Mesendoderm (in vitro differentiated cells): ENCODE measurements at regions not wholly inside any gene's neighbourhood (a gene's known extent, or its start where the extent isn't known, plus 50 kb on each side); places are given as distances from the start of the nearest gene placed in this dataset.

Experiments used
- DNase-seq: peaks from one replicate; pipeline ENCODE4 v3.0.0; 2013
- H2AK5ac ChIP-seq: 2 replicates; pipeline ENCODE4 v1.6.1; 2013; ENCODE audit warnings: low read length, inconsistent platforms
- H2BK120ac ChIP-seq: 2 replicates; pipeline ENCODE4 v1.6.1; 2013; ENCODE audit warnings: low read depth, mild to moderate bottlenecking, low read length, moderate library complexity, mixed read lengths
- H2BK15ac ChIP-seq: replicated peaks from 2 replicates; pipeline ENCODE4 v1.6.1; 2013; ENCODE audit warnings: low read depth, mild to moderate bottlenecking, moderate library complexity
- H2BK5ac ChIP-seq: 2 replicates; pipeline ENCODE4 v1.6.1; 2013; ENCODE audit warnings: low read length, inconsistent platforms
- H3K18ac ChIP-seq: 2 replicates; pipeline ENCODE4 v1.6.1; 2013; ENCODE audit warnings: mild to moderate bottlenecking, low read length, mixed read lengths
- H3K23ac ChIP-seq: one replicate; pipeline ENCODE4 v1.6.1; 2013; ENCODE audit warnings: low read length
- H3K27ac ChIP-seq: 2 replicates; pipeline ENCODE4 v1.5.1; 2013; ENCODE audit warnings: low read depth, mild to moderate bottlenecking, inconsistent platforms, low read length, moderate library complexity
- H3K27me3 ChIP-seq: 2 replicates; pipeline ENCODE4 v1.6.1; 2013; ENCODE audit warnings: low read length, control low read depth, mild to moderate bottlenecking, inconsistent platforms; ENCODE audit not compliant: insufficient read depth, poor library complexity
- H3K36me3 ChIP-seq: 2 replicates; pipeline ENCODE4 v1.6.1; 2013; ENCODE audit warnings: low read length, inconsistent platforms; ENCODE audit not compliant: control insufficient read depth, insufficient read depth
- H3K4ac ChIP-seq: one replicate; pipeline ENCODE4 v1.6.1; 2013; ENCODE audit warnings: low read depth, mild to moderate bottlenecking, low read length, moderate library complexity
- H3K4me1 ChIP-seq: 2 replicates; pipeline ENCODE4 v1.6.1; 2013; ENCODE audit warnings: low read depth, low read length, inconsistent platforms; ENCODE audit not compliant: control insufficient read depth
- H3K4me2 ChIP-seq: 2 replicates; pipeline ENCODE4 v1.6.1; 2013; ENCODE audit warnings: low read length
- H3K4me3 ChIP-seq: 2 replicates; pipeline ENCODE4 v1.5.1; 2013; ENCODE audit warnings: mild to moderate bottlenecking, low read length
- H3K56ac ChIP-seq: one replicate; pipeline ENCODE4 v1.6.1; 2013; ENCODE audit warnings: low read length
- H3K79me1 ChIP-seq: 2 replicates; pipeline ENCODE4 v1.6.1; 2013; ENCODE audit warnings: low read length, inconsistent platforms
- H3K79me2 ChIP-seq: 2 replicates; pipeline ENCODE4 v1.6.1; 2013; ENCODE audit warnings: mild to moderate bottlenecking, low read length; ENCODE audit not compliant: control insufficient read depth, insufficient read depth
- H3K9ac ChIP-seq: 2 replicates; pipeline ENCODE4 v1.6.1; 2013; ENCODE audit warnings: low read length, inconsistent platforms
- H4K5ac ChIP-seq: one replicate; pipeline ENCODE4 v1.6.1; 2013; ENCODE audit warnings: low read length
- H4K8ac ChIP-seq: one replicate; pipeline ENCODE4 v1.6.1; 2013; ENCODE audit warnings: low read depth, mild to moderate bottlenecking, control low read depth, low read length, moderate library complexity
- WGBS: extraction: QIAGEN DNeasy Blood & Tissue Kit; methylation state at CpG from one replicate; pipeline ENCODE4 v1.1.7; 2013; ENCODE audit warnings: low lambda C conversion rate, missing lambda C conversion rate; ENCODE audit not compliant: insufficient coverage; ENCODE audit errors: extremely low coverage; 5-methylcytosine and 5-hydroxymethylcytosine counted together

- Histone ChIP-seq H3K18ac (no peak overlapping the region), H3K56ac (no peak overlapping the region), H3K9ac (no peak overlapping the region), H3K36me3 (no peaks in the 10 kb centered on the region), H2BK120ac (no peak overlapping the region), H3K4ac (no peak overlapping the region), H4K8ac (no peak overlapping the region), H3K79me1 (no peaks in the 10 kb centered on the region), H2BK5ac (no peak overlapping the region), H3K23ac (no peak overlapping the region), H3K4me1 (no peaks in the 10 kb centered on the region), H3K27me3 (no peaks in the 10 kb centered on the region), H3K4me2 (no peak overlapping the region), H2AK5ac (no peak overlapping the region), H2BK15ac (no peak overlapping the region), H4K5ac (no peak overlapping the region), H3K79me2 (no peaks in the 10 kb centered on the region), H3K27ac (no peak overlapping the region), H3K4me3 (no peak overlapping the region)
- no CpG with 5 or more reads among the region's 5 CpGs for WGBS
- no peak for DNase-seq
These were observed 452.3 kb upstream of the MDGA2 start for GRCh38 chr14:48127674-48128073.

- Histone ChIP-seq H3K79me2 (no peaks in the 10 kb centered on the region), H3K56ac (no peak overlapping the region), H3K18ac (no peak overlapping the region), H3K4me2 (no peak overlapping the region), H2BK15ac (no peak overlapping the region), H3K27me3 (no peaks in the 10 kb centered on the region), H2AK5ac (no peak overlapping the region), H2BK120ac (no peak overlapping the region), H4K8ac (no peak overlapping the region), H3K79me1 (no peaks in the 10 kb centered on the region), H3K4me1 (no peaks in the 10 kb centered on the region), H3K27ac (no peak overlapping the region), H3K23ac (no peak overlapping the region), H3K4ac (no peak overlapping the region), H2BK5ac (no peak overlapping the region), H3K36me3 (no peaks in the 10 kb centered on the region), H3K4me3 (no peak overlapping the region), H4K5ac (no peak overlapping the region), H3K9ac (no peak overlapping the region)
- no CpG with 5 or more reads among the region's 4 CpGs for WGBS
- peak; percentile 84 for DNase-seq
These were observed 450.2 kb upstream of the MDGA2 start for GRCh38 chr14:48125654-48126053.

- H3K27me3 ChIP-seq: no peaks in the 10 kb centered on the region
- H3K4me2 ChIP-seq: no peak overlapping the region
- no peak overlapping the region for H3K27ac ChIP-seq
- no peaks in the 10 kb centered on the region for H3K4me1 ChIP-seq
- H4K5ac ChIP-seq: no peak overlapping the region
- no peak overlapping the region for H2BK15ac ChIP-seq
- H3K23ac ChIP-seq: no peak overlapping the region
- no CpG with 5 or more reads among the region's 6 CpGs for WGBS
- H3K4me3 ChIP-seq: no peak overlapping the region
- DNase-seq: no peak
- no peaks in the 10 kb centered on the region for H3K36me3 ChIP-seq
- H3K18ac ChIP-seq: no peak overlapping the region
- no peak overlapping the region for H2BK120ac ChIP-seq
- H3K4ac ChIP-seq: no peak overlapping the region
- no peak overlapping the region for H2AK5ac ChIP-seq
- H2BK5ac ChIP-seq: no peak overlapping the region
- no peak overlapping the region for H3K56ac ChIP-seq
- no peak overlapping the region for H4K8ac ChIP-seq
- no peak overlapping the region for H3K9ac ChIP-seq
- H3K79me1 ChIP-seq: no peaks in the 10 kb centered on the region
- H3K79me2 ChIP-seq: no peaks in the 10 kb centered on the region
These were observed 438.3 kb upstream of the MDGA2 start for GRCh38 chr14:48113713-48114112.

- Histone ChIP-seq H3K4me1 (no peaks in the 10 kb centered on the region), H4K5ac (no peak overlapping the region), H3K27me3 (no peaks in the 10 kb centered on the region), H2BK5ac (no peak overlapping the region), H3K4ac (no peak overlapping the region), H3K79me1 (no peaks in the 10 kb centered on the region), H3K4me3 (no peak overlapping the region), H3K56ac (no peak overlapping the region), H4K8ac (no peak overlapping the region), H3K18ac (no peak overlapping the region), H3K79me2 (no peaks in the 10 kb centered on the region), H2AK5ac (no peak overlapping the region), H3K9ac (no peak overlapping the region), H3K27ac (no peak overlapping the region), H3K36me3 (no peaks in the 10 kb centered on the region), H3K4me2 (no peak overlapping the region), H3K23ac (no peak overlapping the region), H2BK15ac (no peak overlapping the region), H2BK120ac (no peak overlapping the region)
- DNase-seq: no peak
- no CpG with 5 or more reads among the region's 3 CpGs for WGBS
These were observed 435.7 kb upstream of the MDGA2 start for GRCh38 chr14:48111151-48111550.

- Histone ChIP-seq H2AK5ac (no peak overlapping the region), H3K4me2 (no peak overlapping the region), H3K4me3 (no peak overlapping the region), H3K56ac (no peak overlapping the region), H4K8ac (no peak overlapping the region), H2BK15ac (no peak overlapping the region), H3K23ac (no peak overlapping the region), H3K79me2 (no peaks in the 10 kb centered on the region), H3K36me3 (no peaks in the 10 kb centered on the region), H3K79me1 (no peaks in the 10 kb centered on the region), H3K4me1 (no peaks in the 10 kb centered on the region), H2BK120ac (no peak overlapping the region), H3K4ac (no peak overlapping the region), H3K27me3 (no peaks in the 10 kb centered on the region), H3K9ac (no peak overlapping the region), H3K18ac (no peak overlapping the region), H4K5ac (no peak overlapping the region), H2BK5ac (no peak overlapping the region), H3K27ac (no peak overlapping the region)
- DNase-seq: peak; percentile 38
- no CpG with 5 or more reads among the region's 1 CpG for WGBS
These were observed 432.2 kb upstream of the MDGA2 start for GRCh38 chr14:48107646-48108045.

GRCh38 chr14:48096897-48097296 lies 421.5 kb upstream of the MDGA2 start:
- Histone ChIP-seq H4K8ac (no peak overlapping the region), H4K5ac (no peak overlapping the region), H3K4ac (no peak overlapping the region), H2BK5ac (no peak overlapping the region), H3K18ac (no peak overlapping the region), H3K9ac (no peak overlapping the region), H3K79me2 (no peaks in the 10 kb centered on the region), H2BK15ac (no peak overlapping the region), H2BK120ac (no peak overlapping the region), H2AK5ac (no peak overlapping the region), H3K4me2 (no peak overlapping the region), H3K4me3 (no peak overlapping the region), H3K27ac (no peak overlapping the region), H3K36me3 (no peaks in the 10 kb centered on the region), H3K27me3 (no peaks in the 10 kb centered on the region), H3K23ac (no peak overlapping the region), H3K56ac (no peak overlapping the region), H3K4me1 (no peaks in the 10 kb centered on the region), H3K79me1 (no peaks in the 10 kb centered on the region)
- WGBS: no CpG with 5 or more reads among the region's 2 CpGs
- no peak for DNase-seq
